ENCODE measurements at regions not wholly inside any gene's neighbourhood (a gene's known extent, or its start where the extent isn't known, plus 50 kb on each side); places are given as distances from the start of the nearest gene placed in this dataset.

- DNase-seq, result no peak
Measured at GRCh38 chr18:78740876-78741275, 238.7 kb upstream of the SALL3 start.

DNA sequence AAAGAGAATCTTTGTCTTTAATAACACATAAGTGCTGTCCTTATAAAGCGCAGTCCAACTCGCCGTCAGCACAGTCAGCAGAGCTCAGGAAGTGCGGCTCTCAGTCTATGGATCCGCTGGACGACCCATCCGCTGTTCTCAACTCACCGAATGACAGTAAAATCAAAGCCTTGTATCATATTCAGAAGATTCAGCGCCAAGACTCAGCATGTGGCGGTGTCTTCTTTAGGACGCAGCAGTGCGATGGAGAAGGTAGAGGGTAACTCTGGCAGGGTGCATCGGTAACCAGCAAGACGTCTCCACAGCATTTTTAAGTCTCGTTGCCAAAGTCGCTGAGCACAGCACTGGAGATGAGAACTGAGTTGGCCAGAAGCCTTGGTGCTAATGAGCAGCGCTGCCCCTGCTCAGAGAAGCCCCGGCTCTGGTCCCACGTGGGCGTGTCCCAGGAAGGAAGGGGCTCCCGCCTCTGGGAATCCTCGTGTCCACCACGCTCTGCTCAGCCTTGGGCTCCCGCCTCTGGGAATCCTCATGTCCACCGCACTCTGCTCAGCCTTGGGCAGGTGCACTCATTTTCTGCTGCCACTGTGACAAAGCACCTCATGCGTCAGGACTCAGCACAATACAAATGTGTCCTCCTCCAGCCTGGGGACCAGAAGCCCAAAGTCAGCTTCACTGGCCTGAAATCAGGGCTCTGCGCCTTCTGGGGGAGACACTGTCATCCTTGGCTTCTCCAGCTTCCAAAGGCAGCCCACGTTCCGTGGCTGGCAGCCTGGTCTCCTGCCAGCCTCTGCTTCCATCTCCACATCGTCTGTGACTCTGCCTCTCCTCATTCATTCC, 238.0 kb upstream of the SALL3 start:
- no peak for DNase-seq

DNA sequence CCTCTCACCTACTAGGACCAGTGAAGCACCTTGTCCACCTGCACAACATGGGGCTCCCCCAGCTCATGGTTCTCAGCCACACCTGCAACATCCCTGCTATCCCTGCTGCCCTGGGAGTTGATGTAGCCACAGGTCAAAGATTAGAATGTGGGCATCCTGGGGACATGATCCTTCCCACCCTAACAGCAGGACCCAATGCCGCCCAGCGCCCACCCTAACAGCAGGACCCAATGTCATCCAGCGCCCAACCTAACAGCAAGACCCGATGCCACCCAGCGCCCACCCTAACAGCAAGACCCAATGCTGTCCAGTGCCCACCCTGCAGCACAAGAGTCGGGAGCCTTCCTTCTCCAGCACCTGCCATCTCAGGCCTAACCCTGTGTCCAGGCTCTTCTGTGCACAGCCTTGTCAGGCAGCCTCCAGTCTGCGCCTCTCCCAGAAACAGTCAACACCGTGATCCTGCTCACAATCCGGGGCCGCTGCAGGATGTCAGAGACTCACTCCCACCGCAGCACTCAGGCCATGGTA, 237.3 kb upstream of the SALL3 start:
- DNase-seq, result no peak

- DNase-seq, result no peak
Measured at GRCh38 chr18:78743078-78743477, 236.5 kb upstream of the SALL3 start.

GRCh38 chr18:78751664-78752063, 228.0 kb upstream of the SALL3 start:
- no peak for DNase-seq

GRCh38 chr18:78753240-78753639, 226.4 kb upstream of the SALL3 start:
- DNase-seq, result no peak

GRCh38 chr18:78754311-78755043, 225.1 kb upstream of the SALL3 start:
- DNase-seq, result no peak

DNA sequence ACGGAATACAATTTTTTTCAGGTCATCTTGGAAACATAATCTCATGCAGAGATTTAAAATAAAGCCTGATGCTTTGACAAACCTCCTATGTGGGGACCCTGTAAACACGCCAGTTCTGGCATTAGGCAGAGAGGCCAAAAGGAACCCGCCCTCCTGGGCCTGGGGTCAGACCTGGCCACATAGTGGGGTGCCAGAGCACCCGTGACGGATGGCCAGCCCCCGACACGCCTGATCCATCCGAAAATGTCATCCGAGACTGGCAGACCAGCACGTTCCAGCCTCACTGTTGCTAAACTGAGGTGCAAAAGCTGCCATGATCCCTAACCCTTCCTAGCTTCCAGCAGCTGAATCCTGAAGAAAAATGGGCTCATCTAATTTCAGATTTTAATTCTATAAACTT, 222.6 kb upstream of the SALL3 start:
- no peak for DNase-seq

GRCh38 chr18:78758496-78758895, 221.1 kb upstream of the SALL3 start:
- no peak for DNase-seq

DNA sequence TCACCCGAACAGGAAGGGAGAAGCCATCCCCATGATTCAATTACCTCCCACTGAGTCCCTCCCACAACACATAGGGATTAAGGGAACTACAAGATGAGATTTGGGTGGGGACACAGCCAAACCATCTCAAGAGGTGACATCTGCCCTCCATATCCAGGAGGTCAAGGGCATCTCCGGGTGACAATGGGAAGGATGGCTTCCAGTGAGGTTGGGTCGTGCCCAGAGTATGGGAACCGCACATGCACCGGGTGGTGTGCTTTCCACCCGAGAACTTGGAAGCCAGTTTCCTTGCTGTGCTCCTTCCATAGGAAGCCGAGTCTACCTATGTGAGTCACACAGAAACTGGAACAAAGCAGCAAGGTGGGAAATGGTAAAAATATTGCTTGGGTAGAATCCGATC, 216.9 kb upstream of the SALL3 start:
- DNase-seq, result no peak

GRCh38 chr18:78764544-78764943, 215.1 kb upstream of the SALL3 start:
- no peak for DNase-seq

- no peak for DNase-seq
Measured at GRCh38 chr18:78765142-78765541, 214.5 kb upstream of the SALL3 start.

DNA sequence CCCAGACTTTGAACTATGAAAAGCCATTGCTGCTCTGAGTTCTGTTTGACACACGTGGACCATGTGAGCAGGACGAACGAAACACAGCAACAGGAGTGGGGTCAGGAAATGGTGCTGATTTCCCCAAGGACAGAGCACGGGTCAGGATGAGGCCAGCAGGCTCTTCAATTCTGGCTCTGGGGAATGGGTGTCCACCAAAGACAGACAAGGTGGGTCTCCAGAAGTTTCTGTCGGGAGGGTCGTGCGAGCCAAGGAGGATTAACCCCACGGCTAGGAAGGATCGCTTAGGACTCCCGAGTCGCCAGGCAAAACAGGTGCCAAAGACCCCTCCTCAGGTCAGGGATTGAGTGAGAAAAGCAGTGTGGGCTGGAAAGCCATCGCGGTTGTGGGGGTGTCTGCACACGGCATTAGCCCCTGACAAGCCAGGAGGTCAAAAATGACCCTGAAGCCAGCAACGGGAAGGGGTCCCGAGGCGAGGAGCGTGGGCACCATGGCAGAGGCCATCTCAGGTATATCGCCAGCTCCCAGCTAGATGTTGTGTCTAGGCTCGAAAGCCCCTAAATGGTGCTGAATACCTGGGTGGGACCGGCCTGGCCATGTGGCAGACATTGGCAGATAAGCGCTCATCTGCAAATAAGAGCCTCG, 213.9 kb upstream of the SALL3 start:
- no peak for DNase-seq

- DNase-seq, result no peak
Measured at GRCh38 chr18:78766651-78767533, 212.7 kb upstream of the SALL3 start.

- no peak for DNase-seq
Measured at GRCh38 chr18:78767648-78768071, 212.0 kb upstream of the SALL3 start.

DNA sequence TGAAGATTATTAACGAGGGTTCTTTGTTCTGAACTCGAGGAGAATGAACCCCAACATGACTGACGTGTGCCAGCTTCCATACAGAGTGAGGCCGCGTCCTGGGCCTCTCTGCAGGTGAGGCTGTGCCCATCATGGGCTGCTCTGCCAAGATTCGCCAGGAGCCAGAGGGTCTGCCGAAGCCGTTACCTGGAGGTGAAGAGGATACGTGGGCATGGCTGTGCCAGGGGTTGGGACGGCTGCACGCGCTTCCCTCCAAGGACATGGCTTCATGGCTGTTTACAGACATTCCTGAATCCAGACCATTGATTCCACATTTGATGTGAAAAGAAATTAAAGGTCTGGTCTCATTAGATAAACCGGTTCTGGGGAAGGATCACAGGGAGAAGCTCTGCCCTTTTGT, 211.4 kb upstream of the SALL3 start:
- no peak for DNase-seq

DNA sequence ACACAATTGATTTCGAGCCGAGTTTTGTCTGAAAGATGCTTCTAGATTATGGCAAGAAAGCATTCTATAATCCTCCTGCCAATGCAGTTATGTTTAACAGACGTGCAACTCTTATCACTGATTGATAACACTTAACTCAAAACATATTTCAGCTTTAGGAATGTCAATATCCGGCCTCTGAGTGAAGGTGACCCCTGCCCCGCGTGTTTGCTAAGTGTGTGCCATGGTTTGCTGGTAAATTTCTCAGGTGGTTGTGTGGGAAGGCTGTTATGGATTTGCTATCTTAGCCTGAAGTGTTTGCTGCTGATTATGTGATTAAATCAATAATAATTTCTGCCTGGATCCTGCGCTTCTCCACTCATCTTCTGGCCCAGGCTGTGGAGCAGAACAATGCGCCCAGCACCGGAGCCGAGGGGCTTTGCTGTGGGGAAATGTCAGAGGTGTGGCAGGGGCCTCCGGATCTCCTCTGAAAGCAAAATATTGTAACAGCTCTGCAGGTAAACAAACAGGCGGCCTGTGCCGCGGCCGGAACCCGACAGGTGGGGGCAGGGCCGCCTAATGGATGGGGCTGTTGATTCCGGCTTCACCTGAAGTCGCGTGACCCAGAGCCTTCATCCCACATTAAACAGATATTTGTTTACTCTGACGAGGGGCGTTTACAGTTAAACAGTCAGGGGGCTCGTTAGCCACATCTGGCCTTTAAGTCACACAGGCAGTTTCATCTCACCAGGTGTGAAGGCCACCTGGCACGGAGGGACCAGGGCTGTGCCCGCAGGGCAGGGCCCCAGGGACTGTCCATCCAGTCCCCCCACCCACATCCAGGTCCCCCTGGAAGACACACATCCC, 210.7 kb upstream of the SALL3 start:
- no peak for DNase-seq

DNA sequence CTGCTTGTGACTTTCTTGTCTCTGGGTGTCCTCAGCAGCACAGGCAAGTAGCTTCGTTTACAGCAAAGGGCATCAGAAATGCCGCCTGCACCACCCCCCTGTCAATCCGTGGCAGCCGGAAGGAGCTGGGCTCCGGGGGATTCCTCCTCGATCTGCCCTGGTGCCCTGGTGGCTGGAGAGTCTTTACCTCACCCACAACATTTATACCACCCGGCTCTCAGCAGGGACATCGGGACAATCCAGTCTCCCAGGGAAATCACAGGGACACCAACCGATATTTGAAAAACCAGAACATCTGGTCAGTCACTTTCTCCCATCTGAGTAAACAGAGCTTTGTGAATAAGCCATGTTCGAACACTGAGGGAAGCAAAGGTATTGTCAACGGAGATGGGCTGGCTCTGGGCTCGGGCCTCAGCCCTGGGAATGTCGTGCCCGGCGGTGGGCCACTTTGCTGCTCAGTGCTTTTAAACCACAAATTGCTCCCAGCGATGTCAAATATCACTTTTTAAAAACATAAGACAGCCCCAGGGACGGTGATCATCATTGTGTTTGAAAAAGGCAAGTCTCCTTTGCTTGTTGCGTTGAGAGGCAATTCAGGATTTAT, 210.0 kb upstream of the SALL3 start:
- no peak for DNase-seq

- DNase-seq, result no peak
Measured at GRCh38 chr18:78770139-78770822, 209.3 kb upstream of the SALL3 start.

GRCh38 chr18:78770823-78771139, 208.8 kb upstream of the SALL3 start:
- no peak for DNase-seq
